Lower leg skin (tissue), 4 donors: ENCODE measurements at regions not wholly inside any gene's neighbourhood (a gene's known extent, or its start where the extent isn't known, plus 50 kb on each side); places are given as distances from the start of the nearest gene placed in this dataset.

Experiments used
- DNase-seq, 2 donors: peaks; one replicate each; pipeline ENCODE4 v3.0.0-alpha.2; 2019; ENCODE audit warnings: low spot score in 2 of 2
- H3K4me3 ChIP-seq: fragments of 200-600 bp; sonication (generic); 2 replicates; pipeline ENCODE4 v1.5.1; 2017; ENCODE audit warnings: mild to moderate bottlenecking, low read depth; ENCODE audit not compliant: poor library complexity, severe bottlenecking
- POLR2A ChIP-seq, 2 donors: fragments of 450-650 bp; IDR thresholded peaks; one replicate each; pipeline ENCODE4 v1.6.1; 2016 to 2017; ENCODE audit warnings: antibody characterized with exemption in 2 of 2, mild to moderate bottlenecking in 1 of 2, moderate library complexity in 1 of 2
- WGBS, 2 donors: methylation state at CpG; one replicate each; pipeline ENCODE4 v1.1.5; 2018; 5-methylcytosine and 5-hydroxymethylcytosine counted together
- intact Hi-C: fragments of 100-400 bp; cut with DNase I; formaldehyde crosslinking; loops from one replicate; pipeline ENCODE4 v1.15.0; 2023; ENCODE audit warnings: low total_unique reads
- TF ChIP-seq, protein P1 (sequence below), 3 donors: fragments of 450-650 bp; IDR thresholded peaks; one replicate each; pipeline ENCODE4 v1.5.1; 2016; ENCODE audit warnings: antibody characterized with exemption in 3 of 3, mild to moderate bottlenecking in 3 of 3, moderate library complexity in 2 of 3

DNA sequence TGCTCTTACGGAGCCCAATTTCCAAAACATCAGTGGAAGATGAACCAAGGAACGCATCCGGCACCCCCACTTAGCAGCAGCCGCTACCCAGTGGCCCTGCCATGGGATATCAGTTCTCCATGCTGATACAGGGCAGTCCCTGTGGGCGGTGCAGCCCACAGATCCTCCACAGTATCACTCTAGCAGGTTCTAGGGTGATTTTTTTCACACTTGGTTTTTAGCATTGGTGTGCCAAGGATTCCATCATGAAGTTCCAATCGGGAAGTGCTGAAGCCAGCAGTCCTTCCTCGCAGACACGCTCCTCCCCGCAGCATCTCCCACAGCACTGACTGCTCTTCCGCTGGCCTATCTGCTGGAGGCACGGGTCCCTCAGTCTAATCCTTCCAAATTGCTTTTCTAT lies 261.9 kb downstream of the SYK start:
- WGBS, 2 donors, result 89 to 94% methylated on average over 11 of the region's 11 CpGs
- DNase-seq, result no peak
- TF ChIP-seq POLR2A (IDR thresholded peaks at IDR 0.05), result no peak
- TF ChIP-seq, protein P1, sequence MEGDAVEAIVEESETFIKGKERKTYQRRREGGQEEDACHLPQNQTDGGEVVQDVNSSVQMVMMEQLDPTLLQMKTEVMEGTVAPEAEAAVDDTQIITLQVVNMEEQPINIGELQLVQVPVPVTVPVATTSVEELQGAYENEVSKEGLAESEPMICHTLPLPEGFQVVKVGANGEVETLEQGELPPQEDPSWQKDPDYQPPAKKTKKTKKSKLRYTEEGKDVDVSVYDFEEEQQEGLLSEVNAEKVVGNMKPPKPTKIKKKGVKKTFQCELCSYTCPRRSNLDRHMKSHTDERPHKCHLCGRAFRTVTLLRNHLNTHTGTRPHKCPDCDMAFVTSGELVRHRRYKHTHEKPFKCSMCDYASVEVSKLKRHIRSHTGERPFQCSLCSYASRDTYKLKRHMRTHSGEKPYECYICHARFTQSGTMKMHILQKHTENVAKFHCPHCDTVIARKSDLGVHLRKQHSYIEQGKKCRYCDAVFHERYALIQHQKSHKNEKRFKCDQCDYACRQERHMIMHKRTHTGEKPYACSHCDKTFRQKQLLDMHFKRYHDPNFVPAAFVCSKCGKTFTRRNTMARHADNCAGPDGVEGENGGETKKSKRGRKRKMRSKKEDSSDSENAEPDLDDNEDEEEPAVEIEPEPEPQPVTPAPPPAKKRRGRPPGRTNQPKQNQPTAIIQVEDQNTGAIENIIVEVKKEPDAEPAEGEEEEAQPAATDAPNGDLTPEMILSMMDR (IDR thresholded peaks at IDR 0.05), result no peak
- intact Hi-C loops, result no loop called here
- no peak overlapping the region for H3K4me3 ChIP-seq

DNA sequence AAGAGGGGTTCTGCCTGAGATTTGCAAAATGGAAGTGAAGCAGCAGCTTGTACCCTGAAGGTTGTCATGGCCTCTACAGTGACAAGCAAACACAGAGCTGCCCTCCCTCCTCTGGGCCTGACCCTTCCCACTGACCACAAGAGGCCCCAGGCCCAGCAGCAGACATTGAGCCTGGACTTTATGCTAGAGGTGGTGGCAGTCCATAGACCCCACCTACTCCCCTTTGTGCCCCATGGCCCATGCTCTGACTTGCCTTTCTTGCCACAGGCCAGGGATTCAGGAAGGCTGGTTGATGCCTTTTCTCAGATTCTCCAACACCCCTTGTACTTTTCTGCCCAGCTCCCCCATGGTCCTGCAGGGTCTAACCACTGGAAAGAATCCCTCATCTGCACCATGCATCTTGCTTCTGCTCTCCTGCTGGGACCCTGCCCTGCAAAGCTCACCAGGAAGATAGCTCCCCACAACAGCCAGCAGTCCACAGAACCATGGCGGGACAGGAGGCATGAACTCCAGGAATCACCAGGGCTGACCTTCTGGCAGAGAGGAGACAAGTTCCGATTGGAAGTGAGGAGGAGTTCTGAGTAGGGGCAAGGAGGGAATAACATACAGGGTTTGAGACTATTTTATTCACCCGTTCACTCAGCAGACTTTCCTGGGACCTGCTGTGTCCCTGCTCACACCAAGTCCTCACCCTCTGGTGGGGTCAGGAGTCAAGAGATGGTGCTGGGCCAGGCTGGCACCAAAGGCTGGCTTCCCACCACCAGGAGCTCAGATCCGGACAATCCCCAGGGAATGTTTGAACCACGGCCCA lies 263.8 kb downstream of the SYK start:
- H3K4me3 ChIP-seq, result no peak overlapping the region
- intact Hi-C loops, result no loop called here
- WGBS, 2 donors, result 77 to 83% methylated on average over 5 of the region's 5 CpGs
- TF ChIP-seq POLR2A (IDR thresholded peaks at IDR 0.05), result no peak
- TF ChIP-seq, protein P1 (IDR thresholded peaks at IDR 0.05), result no peak
- DNase-seq, result no peak

DNA sequence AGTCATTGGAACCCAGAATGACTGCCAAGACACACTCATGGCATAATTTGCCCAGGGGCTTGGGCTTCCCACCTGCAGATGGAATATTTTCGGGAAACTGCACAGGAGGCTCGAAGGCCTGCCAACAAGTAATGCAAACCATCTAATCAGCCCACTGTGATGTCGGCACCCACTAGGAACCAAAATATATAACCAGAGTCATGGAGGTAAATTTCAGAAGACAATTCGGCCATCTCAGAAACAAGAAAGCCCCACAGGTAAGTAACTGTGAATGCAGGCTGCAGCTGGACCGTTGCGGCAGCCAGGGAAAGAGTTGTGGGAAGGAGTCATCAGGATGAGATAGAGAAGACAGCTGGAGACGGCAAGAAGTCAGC lies 264.4 kb downstream of the SYK start:
- 77 to 87% methylated on average over 7 of the region's 7 CpGs for WGBS, 2 donors
- no peak overlapping the region for H3K4me3 ChIP-seq
- no peak for DNase-seq
- intact Hi-C loops, result no loop called here
- no peak for TF ChIP-seq POLR2A (IDR thresholded peaks at IDR 0.05)
- TF ChIP-seq, protein P1 (IDR thresholded peaks at IDR 0.05), result no peak

DNA sequence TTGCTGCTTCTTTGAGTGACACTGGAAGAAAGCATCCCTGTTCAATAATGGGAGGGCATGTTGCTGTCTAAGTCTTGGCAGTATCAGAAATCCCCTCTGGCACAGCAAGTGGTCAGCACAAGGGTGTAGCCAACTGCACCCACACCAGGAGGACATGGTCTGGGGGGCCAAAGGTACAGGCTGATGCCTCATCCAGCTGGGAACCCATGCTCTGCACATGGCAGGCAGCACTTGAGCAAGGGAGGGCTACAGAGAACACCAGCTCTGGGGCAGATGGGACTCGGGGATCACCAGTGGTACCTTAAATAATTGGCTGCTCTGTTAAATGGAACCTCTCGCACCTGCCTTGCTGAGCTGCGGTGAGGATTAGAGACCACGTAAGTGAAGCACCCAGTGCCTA lies 265.2 kb downstream of the SYK start:
- intact Hi-C loops, result no loop called here
- TF ChIP-seq POLR2A (IDR thresholded peaks at IDR 0.05), result no peak
- TF ChIP-seq, protein P1 (IDR thresholded peaks at IDR 0.05), result no peak
- no peak for DNase-seq
- H3K4me3 ChIP-seq, result no peak overlapping the region
- WGBS, 2 donors, result 93 to 97% methylated on average over 4 of the region's 4 CpGs

DNA sequence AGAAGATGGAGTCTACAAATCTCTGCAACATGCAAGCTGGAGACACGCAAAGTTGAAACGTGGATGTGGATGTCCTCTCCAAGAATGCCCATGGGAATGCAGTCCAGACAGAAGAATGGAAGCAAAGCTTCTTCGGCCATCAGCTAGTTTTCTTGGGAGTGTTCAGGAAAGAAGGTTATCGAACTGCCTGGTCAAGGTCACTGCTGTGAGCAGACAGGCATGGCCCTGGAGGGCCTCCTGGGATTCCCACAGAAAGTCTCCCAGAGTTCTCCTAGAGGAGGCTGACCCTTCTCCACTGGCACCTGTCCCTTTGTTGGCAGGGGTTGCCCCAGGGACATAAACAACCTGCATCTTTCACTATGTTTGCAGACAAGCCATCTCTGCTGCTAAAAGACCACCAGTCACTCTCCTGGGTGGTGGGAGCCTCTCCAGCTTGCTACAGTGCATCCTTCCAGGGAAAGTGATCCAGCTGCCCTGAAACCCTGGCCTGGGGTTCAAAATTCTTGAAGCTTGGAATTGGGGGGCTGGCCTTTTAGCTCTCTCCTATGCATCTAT lies 265.8 kb downstream of the SYK start:
- WGBS, 2 donors, result 83 to 88% methylated on average over 4 of the region's 4 CpGs
- H3K4me3 ChIP-seq, result no peak overlapping the region
- intact Hi-C loops, result no loop called here
- no peak for DNase-seq
- TF ChIP-seq POLR2A (IDR thresholded peaks at IDR 0.05), result no peak
- TF ChIP-seq, protein P1 (IDR thresholded peaks at IDR 0.05), result no peak
